UCSD-AML1 (cell line): ENCODE measurements at regions not wholly inside any gene's neighbourhood (a gene's known extent, or its start where the extent isn't known, plus 50 kb on each side); places are given as distances from the start of the nearest gene placed in this dataset.

Source experiments
- DNase-seq: peaks from one replicate; lab custom pipeline; 2025; ENCODE audit not compliant: unreplicated experiment; lab: John Stamatoyannopoulos, UW

- DNase-seq, result no peak
Observed at GRCh38 chr13:21316376-21316775, 139.9 kb downstream of the MRPL57 start.

GRCh38 chr13:21318891-21319532 is 140.1 kb downstream of the ZDHHC20 start:
- DNase-seq, result no peak

GRCh38 chr13:21319869-21320641 is 139.0 kb downstream of the ZDHHC20 start:
- DNase-seq, result no peak

GRCh38 chr13:21320642-21321034 is 138.5 kb downstream of the ZDHHC20 start:
- DNase-seq, result no peak

- DNase-seq, result no peak
Observed at GRCh38 chr13:21321269-21321668, 137.8 kb downstream of the ZDHHC20 start.

- DNase-seq, result no peak
Observed at GRCh38 chr13:21322327-21322965, 136.7 kb downstream of the ZDHHC20 start.
